NCI-H2196 treated with DMSO at 0.1 percent for 48 hours (cell line): ENCODE measurements at regions not wholly inside any gene's neighbourhood (a gene's known extent, or its start where the extent isn't known, plus 50 kb on each side); places are given as distances from the start of the nearest gene placed in this dataset.

Source experiments
- DNase-seq: peaks from one replicate; lab custom pipeline; 2025; ENCODE audit not compliant: unreplicated experiment; lab: John Stamatoyannopoulos, UW

- no peak for DNase-seq
These were observed 58.6 kb upstream of the NYAP2 start for GRCh38 chr2:225340923-225341322.

- DNase-seq = no peak
These were observed 62.3 kb upstream of the NYAP2 start for GRCh38 chr2:225337183-225337582.

- DNase-seq = no peak
These were observed 65.0 kb upstream of the NYAP2 start for GRCh38 chr2:225334514-225334913.

GRCh38 chr2:225328192-225328591 is 71.3 kb upstream of the NYAP2 start:
- DNase-seq = no peak

GRCh38 chr2:225326969-225327368 is 72.5 kb upstream of the NYAP2 start:
- DNase-seq = no peak

DNA sequence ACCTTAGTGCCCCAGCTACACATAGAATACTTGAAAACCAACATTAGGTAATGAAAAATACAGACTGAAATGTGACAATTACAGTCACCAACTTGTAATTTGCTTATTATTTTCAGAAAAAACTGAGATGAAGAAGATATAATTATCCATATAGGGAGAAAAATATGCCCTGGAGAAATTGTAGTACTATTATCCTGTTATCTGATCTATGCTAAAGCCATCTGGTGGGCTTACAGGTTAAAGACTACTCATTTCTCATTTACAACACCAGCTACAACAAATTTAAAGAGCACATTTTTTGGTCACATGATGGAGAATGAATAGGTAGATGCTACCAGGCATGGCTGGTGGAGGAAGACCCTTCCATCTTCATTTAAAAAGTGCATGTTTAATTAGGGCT is 79.6 kb upstream of the NYAP2 start:
- no peak for DNase-seq

- DNase-seq = no peak
These were observed 81.1 kb upstream of the NYAP2 start for GRCh38 chr2:225318440-225318839.

GRCh38 chr2:225317186-225317585 is 82.3 kb upstream of the NYAP2 start:
- DNase-seq = no peak

- DNase-seq = no peak
These were observed 88.8 kb upstream of the NYAP2 start for GRCh38 chr2:225310745-225311144.

- no peak for DNase-seq
These were observed 90.0 kb upstream of the NYAP2 start for GRCh38 chr2:225309516-225309915.

DNA sequence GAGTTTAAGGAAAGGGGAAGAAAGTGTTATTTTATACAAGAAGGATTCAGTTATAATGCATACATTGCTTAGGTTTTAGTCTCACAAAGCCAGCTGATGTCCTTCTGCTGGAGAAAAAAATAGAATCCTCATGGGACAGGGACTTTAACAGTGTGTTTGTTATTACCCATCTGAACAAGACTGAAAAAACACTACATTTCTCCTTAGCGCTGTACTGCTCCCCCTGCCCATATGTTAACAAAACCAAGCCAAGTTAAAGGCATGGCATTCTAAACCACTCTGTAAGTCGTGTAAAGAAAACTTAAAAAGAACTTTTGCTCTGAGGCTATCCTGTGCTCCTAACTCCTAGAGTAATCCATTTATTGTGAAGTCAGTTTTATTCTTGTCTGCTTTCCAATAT is 102.6 kb upstream of the NYAP2 start:
- DNase-seq = no peak

DNA sequence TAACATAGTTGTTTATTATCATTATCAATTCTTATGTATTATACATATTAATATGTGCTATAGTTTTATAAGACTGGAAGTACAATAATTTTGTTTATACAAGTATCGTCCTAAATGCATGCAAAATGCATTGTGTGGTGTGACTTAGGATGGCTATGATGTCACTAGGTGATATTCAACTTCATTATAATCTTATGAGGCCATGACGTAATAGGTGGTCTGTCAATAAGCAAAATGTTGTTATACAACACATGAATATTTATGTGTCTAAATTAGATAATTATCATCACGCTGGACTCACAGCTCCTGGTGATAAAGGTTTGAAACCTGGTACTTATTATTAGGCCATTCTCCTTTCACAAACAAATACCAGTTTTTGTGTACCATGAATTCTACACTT is 104.4 kb upstream of the NYAP2 start:
- DNase-seq = no peak

DNA sequence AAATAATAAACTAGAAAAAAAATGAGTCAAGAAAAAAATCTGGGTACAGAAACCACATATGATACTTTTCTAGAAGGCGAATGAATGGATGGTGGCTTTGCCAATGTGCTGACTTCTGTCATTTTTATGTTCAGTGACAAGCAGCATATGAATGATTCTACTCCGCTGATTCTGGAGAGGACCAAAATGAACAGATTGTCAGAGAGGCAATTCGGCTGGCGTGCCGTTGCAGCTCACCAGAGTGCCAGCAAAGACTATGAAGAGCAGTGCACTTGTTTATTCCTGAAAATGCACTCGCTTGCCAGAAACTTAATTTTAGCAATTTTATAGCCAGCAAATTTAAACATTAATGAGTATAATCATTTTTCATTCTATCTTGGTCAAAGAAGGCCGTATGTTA is 105.9 kb upstream of the NYAP2 start:
- no peak for DNase-seq

- DNase-seq = no peak
These were observed 108.6 kb upstream of the NYAP2 start for GRCh38 chr2:225290757-225291400.

DNA sequence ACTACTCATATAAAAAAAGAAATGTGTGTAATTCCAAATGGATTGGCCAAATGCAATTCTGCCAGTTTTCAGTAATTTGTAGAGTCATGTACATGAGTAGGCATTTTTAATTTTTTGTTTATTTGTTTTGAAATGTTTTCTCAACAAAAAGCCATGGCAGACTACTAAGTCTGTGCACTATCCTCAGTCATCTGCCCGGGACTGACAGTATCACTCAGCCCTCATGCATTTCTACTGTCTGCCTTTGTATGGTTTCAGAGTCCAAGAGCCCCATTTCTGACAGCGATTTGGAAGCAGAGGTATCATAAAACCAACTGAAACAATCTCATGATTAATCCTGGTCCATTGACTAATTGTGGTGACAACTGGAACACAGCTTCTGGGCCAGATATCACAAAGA is 109.9 kb upstream of the NYAP2 start:
- DNase-seq = no peak

GRCh38 chr2:225288986-225289385 is 110.5 kb upstream of the NYAP2 start:
- DNase-seq = no peak

DNA sequence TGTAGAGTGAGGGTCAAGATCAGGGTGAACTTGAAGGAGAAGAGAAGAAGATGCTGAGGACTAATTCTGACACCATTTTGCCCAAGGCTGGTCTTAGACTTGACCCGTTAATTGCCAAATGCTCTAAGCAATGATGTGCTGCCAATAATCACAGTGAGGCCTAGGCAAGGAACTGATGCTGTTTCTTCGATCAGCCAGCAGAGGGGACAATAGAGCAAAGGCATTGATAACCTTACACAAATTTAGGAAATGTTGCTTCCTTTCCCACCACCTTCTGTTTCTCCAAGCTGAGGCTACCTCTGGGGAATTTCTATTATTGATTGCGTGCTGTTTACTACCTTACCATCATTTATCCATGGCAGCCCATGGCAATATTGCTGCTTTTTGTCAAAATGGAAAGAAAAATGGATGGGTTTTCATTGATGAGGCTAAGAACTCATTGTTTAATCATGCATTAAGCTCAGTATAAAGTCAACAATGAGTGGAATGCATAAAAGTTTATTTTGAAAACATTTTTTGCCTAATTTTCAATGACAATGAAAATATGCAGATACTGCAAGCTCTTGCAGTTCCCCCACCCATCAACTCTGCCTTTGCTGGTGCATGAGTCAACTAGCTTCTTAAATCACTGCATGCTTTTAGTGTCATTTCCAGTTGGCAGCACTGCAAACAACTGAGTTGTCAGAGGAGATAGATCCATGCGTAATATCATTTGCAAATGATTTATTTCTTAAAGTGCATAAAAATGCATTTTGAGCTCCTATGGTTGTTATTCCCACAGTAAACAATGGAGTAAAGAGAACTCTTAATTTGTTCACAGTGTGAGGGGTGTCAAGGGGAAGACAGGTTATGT is 116.4 kb upstream of the NYAP2 start:
- peak; percentile 13 for DNase-seq

DNA sequence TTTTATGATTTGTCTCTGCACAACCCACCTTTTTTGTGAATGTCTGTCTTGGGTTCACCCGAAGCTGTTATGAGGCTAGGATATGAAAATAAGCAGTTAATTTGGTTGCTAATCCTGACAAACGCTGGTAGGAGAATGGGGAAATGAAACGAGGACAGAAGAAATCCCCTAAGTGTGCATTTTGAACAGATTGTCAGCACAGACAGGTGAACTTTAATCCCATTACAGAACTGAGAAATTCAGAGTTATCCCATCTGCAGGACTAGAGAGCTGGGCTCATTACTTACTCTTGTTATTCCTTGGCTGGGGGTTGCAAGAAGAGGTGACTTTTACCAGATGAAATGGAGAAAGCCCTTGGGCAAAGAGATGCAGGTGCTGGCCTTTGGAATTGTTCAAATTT is 123.3 kb upstream of the NYAP2 start:
- no peak for DNase-seq

DNA sequence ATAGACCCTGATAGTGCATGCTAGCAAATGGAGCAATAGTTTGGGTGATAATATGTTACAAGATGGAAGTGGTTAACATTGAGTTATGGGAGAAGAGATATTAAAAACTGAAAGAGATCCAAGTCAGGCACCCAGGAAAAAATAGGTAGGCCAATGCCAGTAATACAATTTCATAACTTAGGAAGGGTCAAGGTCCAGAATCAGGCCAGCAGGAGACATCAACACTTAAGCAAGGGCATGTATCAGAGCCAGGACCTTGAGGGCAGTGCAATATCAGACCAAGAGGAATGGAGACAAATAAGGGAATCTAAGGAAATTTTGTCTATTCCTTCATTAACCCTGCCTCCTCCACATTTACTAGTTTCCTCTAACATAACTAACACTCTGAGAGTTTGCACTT is 124.1 kb upstream of the NYAP2 start:
- DNase-seq = no peak

DNA sequence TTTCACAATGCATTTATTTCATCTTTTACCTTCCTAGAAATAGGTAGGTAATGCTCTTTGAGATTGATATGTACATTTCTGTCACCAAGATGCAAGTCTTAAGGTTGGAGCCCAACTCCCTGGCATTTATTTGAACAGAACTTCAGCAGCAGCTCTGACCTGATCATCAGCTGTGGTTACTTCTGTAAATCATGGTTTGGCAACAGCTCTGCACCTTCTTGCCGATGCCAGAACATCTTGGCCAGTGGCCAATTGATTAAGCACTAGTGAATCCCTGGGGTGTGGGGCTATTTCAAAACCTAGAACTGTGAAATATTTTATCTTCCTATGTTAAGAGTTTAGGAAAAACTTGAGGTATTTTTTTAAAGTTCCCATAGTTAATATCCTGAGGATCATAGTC is 124.8 kb upstream of the NYAP2 start:
- DNase-seq = peak; percentile 35

GRCh38 chr2:225272173-225272572 is 127.3 kb upstream of the NYAP2 start:
- no peak for DNase-seq

GRCh38 chr2:225270861-225271260 is 128.6 kb upstream of the NYAP2 start:
- peak; percentile 37 for DNase-seq

GRCh38 chr2:225270053-225270452 is 129.5 kb upstream of the NYAP2 start:
- no peak for DNase-seq
